ENCODE measurements at regions not wholly inside any gene's neighbourhood (a gene's known extent, or its start where the extent isn't known, plus 50 kb on each side); places are given as distances from the start of the nearest gene placed in this dataset.

- no peaks in the 10 kb centered on the region for H3K9me3 ChIP-seq
- no peak for TF ChIP-seq POLR2AphosphoS5 (IDR thresholded peaks at IDR 0.05)
- no peak for TF ChIP-seq EP300 (IDR thresholded peaks at IDR 0.05)
- no peak for TF ChIP-seq POLR2A (IDR thresholded peaks at IDR 0.05)
- no peak for TF ChIP-seq CTCF (IDR thresholded peaks at IDR 0.05)
- H3K4me3 ChIP-seq: no peak overlapping the region
- intact Hi-C loops (cut with DNase I; ENCODE audit: low total_unique reads): no loop called here
- H3K27me3 ChIP-seq: no peaks in the 10 kb centered on the region
- no peaks in the 10 kb centered on the region for H3K4me1 ChIP-seq
- DNase-seq: no peak
- H3K36me3 ChIP-seq: no peaks in the 10 kb centered on the region
- WGBS, 5 donors: 28 to 55% (median 36%) methylated on average over 1 of the region's 1 CpG
- H3K27ac ChIP-seq: no peak overlapping the region
Measured at GRCh38 chr10:105751688-105752087, 1110.6 kb downstream of the SORCS3 start.

- TF ChIP-seq EP300 (IDR thresholded peaks at IDR 0.05): no peak
- TF ChIP-seq CTCF (IDR thresholded peaks at IDR 0.05): no peak
- TF ChIP-seq POLR2A (IDR thresholded peaks at IDR 0.05): no peak
- TF ChIP-seq POLR2AphosphoS5 (IDR thresholded peaks at IDR 0.05): no peak
- H3K36me3 ChIP-seq: no peaks in the 10 kb centered on the region
- intact Hi-C loops (cut with DNase I; ENCODE audit: low total_unique reads): no loop called here
- peaks cover 0 to 11% (median 5%) of the 10 kb centered on the region in 4 donors for H3K4me1 ChIP-seq
- no peak overlapping the region for H3K4me3 ChIP-seq
- DNase-seq: no peak
- H3K9me3 ChIP-seq: no peaks in the 10 kb centered on the region
- no peaks in the 10 kb centered on the region for H3K27me3 ChIP-seq
- H3K27ac ChIP-seq: no peak overlapping the region
- WGBS, 5 donors: 63 to 79% (median 72%) methylated on average over 6 of the region's 6 CpGs
Measured at GRCh38 chr10:105745596-105746148, 1104.6 kb downstream of the SORCS3 start.

GRCh38 chr10:105743343-105744056, 1102.4 kb downstream of the SORCS3 start:
- Histone ChIP-seq H3K9me3 (no peaks in the 10 kb centered on the region), H3K27me3 (no peaks in the 10 kb centered on the region), H3K36me3 (no peaks in the 10 kb centered on the region), H3K27ac (no peak overlapping the region), H3K4me3 (no peak overlapping the region), H3K4me1 (peaks cover 0 to 11% (median 5%) of the 10 kb centered on the region in 4 donors)
- DNase-seq: peak in 1 of 2 donors; percentile 34
- no peak for TF ChIP-seq CTCF (IDR thresholded peaks at IDR 0.05)
- TF ChIP-seq EP300 (IDR thresholded peaks at IDR 0.05): no peak
- TF ChIP-seq POLR2AphosphoS5 (IDR thresholded peaks at IDR 0.05): no peak
- no peak for TF ChIP-seq POLR2A (IDR thresholded peaks at IDR 0.05)
- WGBS, 5 donors: 58 to 72% (median 58%) methylated on average over 4 of the region's 4 CpGs
- intact Hi-C loops (cut with DNase I; ENCODE audit: low total_unique reads): no loop called here

- Histone ChIP-seq H3K4me3 (no peak overlapping the region), H3K9me3 (no peaks in the 10 kb centered on the region), H3K4me1 (peaks cover 0 to 11% (median 5%) of the 10 kb centered on the region in 4 donors), H3K27me3 (no peaks in the 10 kb centered on the region), H3K36me3 (no peaks in the 10 kb centered on the region), H3K27ac (no peak overlapping the region)
- TF ChIP-seq POLR2AphosphoS5 (IDR thresholded peaks at IDR 0.05): no peak
- TF ChIP-seq POLR2A (IDR thresholded peaks at IDR 0.05): no peak
- TF ChIP-seq CTCF (IDR thresholded peaks at IDR 0.05): no peak
- no peak for TF ChIP-seq EP300 (IDR thresholded peaks at IDR 0.05)
- intact Hi-C loops (cut with DNase I; ENCODE audit: low total_unique reads): no loop called here
- 77 to 95% (median 85%) methylated on average over 1 of the region's 1 CpG for WGBS, 5 donors
- DNase-seq: no peak
Measured at GRCh38 chr10:105742923-105743322, 1101.8 kb downstream of the SORCS3 start.
